Glomerular visceral epithelial cell (primary cell): ENCODE measurements at regions not wholly inside any gene's neighbourhood (a gene's known extent, or its start where the extent isn't known, plus 50 kb on each side); places are given as distances from the start of the nearest gene placed in this dataset.
A peak's percentile ranks its signal among the peaks of the same experiment; 100 is the strongest.
"Not testable (repeated sequence)": the region's sequence is repeated elsewhere in the genome, so short reads cannot be mapped to it uniquely, and the experiment has no call there.

Source experiments
- DNase-seq: peaks from one replicate; pipeline ENCODE4 v3.0.0-alpha.2; 2016; ENCODE audit errors: extremely low spot score

- DNase-seq, result no peak
Measured at GRCh38 chr17:71081666-71082065, 912.3 kb downstream of the KCNJ2 start.

- DNase-seq, result peak; percentile 23
Measured at GRCh38 chr17:71084219-71084618, 914.9 kb downstream of the KCNJ2 start.

DNA sequence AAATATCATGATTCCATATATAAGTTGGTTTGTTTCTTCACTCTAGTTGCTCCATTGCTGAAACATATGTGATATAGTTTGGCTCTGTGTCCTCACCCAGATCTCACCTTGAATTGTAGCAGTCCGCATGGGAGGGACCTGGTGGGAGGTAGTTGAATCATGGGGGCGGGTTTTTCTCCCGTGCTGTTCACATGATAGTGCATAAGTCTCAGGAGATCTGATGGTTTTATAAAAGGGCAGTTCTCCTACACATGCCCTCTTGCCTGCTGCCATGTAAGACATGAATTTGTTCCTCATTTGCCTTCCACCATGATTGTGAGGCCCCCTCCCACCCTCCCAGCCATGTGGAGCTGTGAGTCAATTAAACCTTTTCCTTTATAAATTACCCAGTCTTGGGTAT is 915.5 kb downstream of the KCNJ2 start:
- DNase-seq, result no peak

GRCh38 chr17:71085238-71086033 is 916.1 kb downstream of the KCNJ2 start:
- peak; percentile 21 for DNase-seq

DNA sequence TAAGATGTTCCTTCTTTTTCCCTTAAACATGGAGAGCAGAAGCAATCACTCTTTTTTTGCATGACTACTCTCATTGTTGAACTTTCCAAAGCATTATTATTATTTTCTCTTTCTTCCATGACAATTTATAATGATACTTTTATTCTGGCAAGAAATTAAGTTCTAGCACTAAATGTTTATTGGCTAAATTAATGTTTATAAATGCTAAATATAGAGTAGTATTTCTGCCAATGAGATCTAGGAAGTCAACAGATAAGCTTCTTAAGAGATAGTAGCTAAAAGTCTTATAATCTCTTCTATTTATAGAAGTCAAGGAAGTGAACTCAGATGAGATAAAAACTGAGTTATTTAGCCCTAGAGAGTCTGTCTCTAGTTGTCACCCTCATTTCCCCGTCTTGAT is 920.1 kb downstream of the KCNJ2 start:
- no peak for DNase-seq

DNA sequence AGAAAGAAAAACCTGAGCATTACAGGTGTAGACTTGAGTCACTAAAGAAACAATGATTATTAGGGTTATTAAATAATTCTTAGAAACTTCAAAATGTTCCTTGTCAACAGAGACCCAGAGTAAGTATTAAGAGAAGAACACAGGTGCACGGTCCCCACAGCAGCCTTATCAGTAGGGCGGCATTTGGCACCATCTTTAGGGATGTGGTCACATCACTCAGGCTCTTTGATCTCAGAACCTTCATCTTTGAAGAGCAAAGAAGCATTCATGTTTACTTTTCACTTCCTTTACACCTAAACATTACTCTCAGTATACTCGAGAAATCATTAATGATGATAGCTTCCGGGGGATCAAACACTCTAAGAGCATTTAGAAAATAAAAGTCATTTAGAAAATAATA is 928.7 kb downstream of the KCNJ2 start:
- no peak for DNase-seq

DNA sequence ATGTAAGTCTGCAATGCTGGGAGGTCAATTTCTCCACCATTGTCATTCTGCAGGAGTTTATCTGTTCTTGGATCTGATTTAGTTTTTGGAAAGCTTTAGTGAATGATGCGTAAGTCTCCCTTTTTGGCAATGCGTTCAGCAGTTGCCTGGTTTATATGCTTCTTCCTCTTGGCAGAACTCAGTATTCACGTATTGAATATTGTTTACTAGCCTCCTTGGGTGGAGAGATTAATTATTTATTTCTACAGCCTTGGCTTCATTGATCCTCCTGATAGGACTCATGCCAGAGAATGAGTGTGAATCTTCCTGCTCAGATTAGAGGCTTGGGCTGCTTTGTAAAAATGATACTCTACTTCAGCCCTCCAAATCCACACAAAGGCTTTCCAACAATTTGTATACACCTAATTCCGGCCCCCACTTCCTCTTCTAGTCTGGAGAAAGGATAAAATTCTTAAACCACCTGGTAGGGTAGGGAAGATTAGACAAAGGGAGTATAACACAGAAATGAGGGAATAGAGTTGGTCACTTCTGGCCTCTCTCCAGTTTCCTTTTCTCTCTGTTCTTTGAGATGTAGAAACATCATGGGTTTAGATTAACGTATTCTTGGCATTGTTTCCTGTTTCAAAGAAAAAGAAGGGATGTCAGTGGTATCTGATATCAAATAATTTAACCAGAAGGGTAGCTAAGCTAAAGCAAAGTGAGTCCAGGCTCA is 929.8 kb downstream of the KCNJ2 start:
- DNase-seq, result no peak

DNA sequence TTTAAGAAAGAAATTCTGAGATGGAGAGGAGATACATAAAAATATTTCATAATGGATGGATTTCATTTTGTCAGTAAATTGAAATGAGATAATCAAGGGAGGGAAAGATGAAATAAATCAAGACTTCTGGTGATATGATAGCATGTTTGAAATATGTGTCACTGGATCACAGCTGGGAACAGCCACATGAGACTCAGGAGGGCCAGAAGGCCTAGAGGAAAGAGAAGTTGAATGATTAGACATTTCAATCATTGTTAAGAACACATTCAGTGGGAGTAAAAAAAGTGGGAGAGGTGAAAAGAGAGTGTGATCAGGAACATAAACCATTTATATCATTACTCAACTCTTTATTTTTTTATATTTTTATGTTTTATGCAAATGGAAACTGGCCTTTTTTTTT is 933.4 kb downstream of the KCNJ2 start:
- DNase-seq, result no peak

- DNase-seq, result no peak
Measured at GRCh38 chr17:71104225-71104624, 934.9 kb downstream of the KCNJ2 start.

DNA sequence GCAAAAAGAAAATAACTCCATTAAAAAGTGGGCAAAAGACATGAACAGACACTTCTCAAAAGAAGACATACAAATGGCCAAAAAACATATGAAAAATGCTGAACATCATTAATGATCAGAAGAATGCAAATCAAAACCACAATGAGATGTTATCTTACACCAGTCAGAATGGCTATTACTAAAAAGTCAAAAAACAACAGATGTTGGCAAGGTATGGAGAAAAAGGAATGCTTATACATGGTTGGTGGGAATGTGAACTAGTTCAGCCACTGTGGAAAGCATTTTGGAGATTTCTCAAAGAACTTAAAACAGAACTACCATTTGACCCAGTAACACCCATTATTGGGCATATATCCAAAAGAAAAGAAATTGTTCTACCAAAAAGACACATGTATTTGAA is 936.7 kb downstream of the KCNJ2 start:
- not testable (repeated sequence) for DNase-seq

DNA sequence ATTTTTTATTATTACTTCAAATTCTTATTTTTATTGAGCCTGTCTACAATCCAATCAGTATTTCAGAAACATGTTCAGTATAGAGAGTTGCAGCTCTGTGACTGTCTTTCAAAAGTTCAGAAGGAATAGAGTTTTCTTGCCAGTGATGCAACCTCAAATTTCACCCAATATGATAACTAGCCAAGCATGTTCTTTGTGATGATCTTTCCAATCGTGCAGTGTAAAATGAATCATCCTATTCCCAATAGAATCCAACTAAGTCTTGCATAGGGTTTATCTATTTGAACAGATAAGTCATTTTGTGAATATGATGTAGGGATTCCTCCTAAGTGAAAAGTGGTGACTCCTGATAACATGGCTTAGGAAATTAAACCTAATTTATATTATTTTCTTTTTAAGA is 937.8 kb downstream of the KCNJ2 start:
- DNase-seq, result no peak

- DNase-seq, result no peak
Measured at GRCh38 chr17:71109697-71110096, 940.4 kb downstream of the KCNJ2 start.

GRCh38 chr17:71110326-71110725 is 941.0 kb downstream of the KCNJ2 start:
- DNase-seq, result peak; percentile 12

DNA sequence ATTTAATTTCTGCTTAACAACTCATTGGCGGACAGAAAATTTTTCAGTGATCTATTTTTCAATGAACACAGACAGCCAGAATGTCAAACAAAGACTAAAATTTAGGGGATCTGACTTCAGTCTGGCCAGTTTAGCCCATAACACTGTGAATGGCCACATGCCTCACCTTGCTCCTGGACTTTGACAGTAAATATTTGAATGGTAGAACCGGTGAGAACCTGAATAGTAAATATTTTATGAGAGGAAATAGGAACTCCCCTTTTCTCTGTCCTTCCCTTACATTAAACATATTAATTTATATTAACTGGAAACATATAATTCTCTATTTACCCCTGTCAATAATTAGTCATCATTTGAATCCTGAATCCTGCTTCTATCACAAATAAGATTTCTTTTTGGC is 942.1 kb downstream of the KCNJ2 start:
- DNase-seq, result no peak

DNA sequence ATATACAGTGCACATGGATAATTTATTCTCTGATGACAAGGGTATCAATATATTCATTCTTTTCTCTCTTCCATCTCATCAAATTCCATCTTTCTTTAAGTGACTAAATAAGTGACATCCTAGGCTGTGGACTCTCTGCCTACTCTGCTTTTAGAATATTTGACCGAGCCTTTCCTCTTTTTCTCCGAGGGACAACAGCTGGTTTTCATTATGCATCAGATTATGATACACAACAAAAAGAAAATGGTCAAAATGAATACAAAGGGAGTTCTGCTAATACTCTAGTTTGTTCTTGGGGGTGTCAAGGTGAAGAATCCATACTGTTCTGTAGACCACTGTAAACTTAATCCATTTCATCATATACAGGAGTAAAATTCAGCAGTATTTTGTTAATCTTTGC is 942.6 kb downstream of the KCNJ2 start:
- DNase-seq, result no peak

DNA sequence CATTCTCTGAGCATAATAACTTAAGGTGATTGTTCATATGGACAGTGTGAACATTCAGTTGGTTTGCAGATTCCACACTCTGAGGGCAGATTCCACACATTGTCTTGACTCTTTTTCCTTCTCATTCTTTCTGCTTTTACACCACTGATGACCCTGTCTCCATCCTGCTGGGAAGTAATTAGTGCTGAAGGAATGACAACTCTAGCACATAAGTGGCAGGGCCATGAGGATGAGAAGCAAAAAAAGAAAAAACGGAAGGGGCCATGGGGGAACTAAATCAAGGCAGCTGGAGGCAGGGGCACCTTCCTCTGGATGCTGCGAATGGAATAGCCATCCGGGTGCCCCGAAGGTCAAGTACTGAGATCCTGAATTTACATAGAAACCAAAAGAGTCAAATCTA is 944.0 kb downstream of the KCNJ2 start:
- DNase-seq, result no peak

GRCh38 chr17:71114911-71115668 is 945.8 kb downstream of the KCNJ2 start:
- no peak for DNase-seq

DNA sequence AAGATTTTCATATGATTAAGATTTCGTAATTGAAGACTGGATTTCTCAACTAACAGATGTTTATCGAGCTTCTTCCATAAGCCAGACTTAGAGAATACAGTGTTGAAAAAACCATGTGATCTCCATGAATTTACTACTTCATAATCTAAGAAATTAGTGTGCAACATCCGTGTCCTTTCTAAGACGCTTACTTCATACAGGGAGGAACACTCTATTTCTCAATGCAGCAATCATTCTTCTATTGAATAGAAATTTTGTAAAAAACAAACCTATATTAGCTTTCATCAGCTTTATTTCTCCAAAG is 946.3 kb downstream of the KCNJ2 start:
- no peak for DNase-seq

GRCh38 chr17:71117466-71117865 is 948.1 kb downstream of the KCNJ2 start:
- peak; percentile 39 for DNase-seq

DNA sequence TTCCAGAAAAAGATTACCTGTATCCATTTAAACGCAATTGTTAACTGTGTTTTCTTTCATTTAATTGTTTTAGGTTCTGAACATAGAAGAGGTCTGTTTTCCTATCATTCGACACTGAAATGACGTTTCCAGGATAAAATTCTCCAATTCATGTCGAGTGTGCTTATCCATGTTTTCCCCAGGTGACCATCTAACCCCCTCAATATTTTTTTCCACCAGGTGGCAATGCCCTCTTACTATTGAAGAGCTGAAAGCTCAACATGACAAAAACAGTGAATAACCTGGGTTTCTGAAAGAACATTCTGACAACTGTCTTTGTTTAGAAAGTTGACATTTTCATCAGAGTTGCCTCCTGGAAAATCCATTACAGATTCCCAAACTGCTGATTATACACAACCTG is 948.7 kb downstream of the KCNJ2 start:
- DNase-seq, result peak; percentile 51

- DNase-seq, result no peak
Measured at GRCh38 chr17:71127416-71127815, 958.1 kb downstream of the KCNJ2 start.

- no peak for DNase-seq
Measured at GRCh38 chr17:71142333-71142732, 973.0 kb downstream of the KCNJ2 start.

- DNase-seq, result no peak
Measured at GRCh38 chr17:71145486-71145885, 975.3 kb upstream of the SOX9 start.
